Sigmoid colon (tissue), 4 donors: ENCODE measurements at regions not wholly inside any gene's neighbourhood (a gene's known extent, or its start where the extent isn't known, plus 50 kb on each side); places are given as distances from the start of the nearest gene placed in this dataset.

Experiments
- CTCF ChIP-seq, 4 experiments: fragments of 450-650 bp in 3 of 4; fragments of 200-600 bp in 1 of 4; IDR thresholded peaks; one replicate each; pipeline ENCODE4 v1.5.1; 2016 to 2019; ENCODE audit warnings: antibody characterized with exemption in 4 of 4, mild to moderate bottlenecking in 3 of 4, moderate library complexity in 2 of 4
- POLR2A ChIP-seq, 2 donors: fragments of 450-650 bp; IDR thresholded peaks; one replicate each; pipeline ENCODE4 v1.6.1; 2016; ENCODE audit warnings: antibody characterized with exemption in 2 of 2, mild to moderate bottlenecking in 2 of 2, moderate library complexity in 2 of 2
- POLR2AphosphoS5 ChIP-seq, 4 donors: sonication (generic); formaldehyde crosslinking; IDR thresholded peaks; one replicate each; pipeline ENCODE4 v1.6.1; 2017; ENCODE audit warnings: antibody characterized with exemption in 4 of 4

GRCh38 chr5:63570752-63571151 lies 391.5 kb downstream of the HTR1A start:
- TF ChIP-seq CTCF (IDR thresholded peaks at IDR 0.05) (no peak), POLR2AphosphoS5 (IDR thresholded peaks at IDR 0.05) (no peak), POLR2A (IDR thresholded peaks at IDR 0.05) (no peak)
